AG04449 (cell line): ENCODE measurements at regions not wholly inside any gene's neighbourhood (a gene's known extent, or its start where the extent isn't known, plus 50 kb on each side); places are given as distances from the start of the nearest gene placed in this dataset.
"Not testable (repeated sequence)": the region's sequence is repeated elsewhere in the genome, so short reads cannot be mapped to it uniquely, and the experiment has no call there.

ENCODE experiments used
- CTCF ChIA-PET: fragments of 350-600 bp; formaldehyde crosslinking; extraction: SDS; loops from one replicate; lab custom pipeline; 2021; ENCODE audit warnings: antibody characterized with exemption; lab: Yijun Ruan, JAX
- POLR2A ChIA-PET: fragments of 400-600, 350-600 bp; formaldehyde crosslinking; extraction: SDS; loops from one replicate; lab custom pipeline; 2020; ENCODE audit warnings: antibody characterized with exemption, inconsistent platforms; lab: Yijun Ruan, JAX
- DNase-seq: peaks from one replicate; pipeline ENCODE4 v3.0.0-alpha.2; 2010; ENCODE audit warnings: low read depth, low spot score
- H3K4me3 ChIP-seq: 2 replicates; pipeline ENCODE4 v1.5.1; 2011; ENCODE audit warnings: low read depth, mild to moderate bottlenecking, control low read depth, low read length
- CTCF ChIP-seq: IDR thresholded peaks from one replicate; pipeline ENCODE4 v1.5.1; 2011; ENCODE audit warnings: mild to moderate bottlenecking, moderate library complexity, low read length, control low read depth, inconsistent platforms; ENCODE audit not compliant: insufficient read depth; ENCODE audit errors: missing control alignments

- CTCF ChIA-PET = interaction anchor here (1.0 kb wide), 1 partner anchor 63 kb away, joined by 3 read pairs; no protein-coding TSS in a partner anchor
- no peak overlapping the region for H3K4me3 ChIP-seq
- no peak for DNase-seq
- TF ChIP-seq CTCF = no peak
- POLR2A ChIA-PET = no interaction called here
Observed at GRCh38 chr7:127317447-127317961, 64.8 kb upstream of the GRM8 start.

- POLR2A ChIA-PET, H3K4me3 ChIP-seq, DNase-seq, CTCF ChIA-PET: not testable (repeated sequence)
Observed at GRCh38 chr7:127316819-127317218, 64.1 kb upstream of the GRM8 start.

- ChIA-PET POLR2A (no interaction called here), CTCF (interaction anchor here (0.9 kb wide), 1 partner anchor 50 kb away, joined by 3 read pairs; no protein-coding TSS in a partner anchor)
- TF ChIP-seq CTCF = no peak
- no peak overlapping the region for H3K4me3 ChIP-seq
- DNase-seq = no peak
Observed at GRCh38 chr7:127304087-127304486, 51.3 kb upstream of the GRM8 start.

GRCh38 chr7:127303102-127303501 is 50.4 kb upstream of the GRM8 start:
- CTCF ChIA-PET = interaction anchor here (0.8 to 1.3 kb wide), 2 partner anchors 38 to 45 kb away, joined by 3 to 4 read pairs; no protein-coding TSS in a partner anchor

More at GRCh38 chr7:127303102-127303501, 50.4 kb upstream of the GRM8 start:
- POLR2A ChIA-PET = no interaction called here
- TF ChIP-seq CTCF = no peak
- no peak for DNase-seq
- H3K4me3 ChIP-seq = no peak overlapping the region
